IPS DF 6.9 (cell line): ENCODE measurements at regions not wholly inside any gene's neighbourhood (a gene's known extent, or its start where the extent isn't known, plus 50 kb on each side); places are given as distances from the start of the nearest gene placed in this dataset.
"Not testable (repeated sequence)": the region's sequence is repeated elsewhere in the genome, so short reads cannot be mapped to it uniquely, and the experiment has no call there.

ENCODE experiments used
- DNase-seq: peaks from one replicate; pipeline ENCODE4 v3.0.0-alpha.2; 2013; ENCODE audit warnings: low read depth, low spot score
- H3K27ac ChIP-seq: one replicate; pipeline ENCODE4 v1.5.1; 2013; ENCODE audit warnings: low read length, control low read depth
- H3K27me3 ChIP-seq: 2 replicates; pipeline ENCODE4 v1.6.1; 2013; ENCODE audit warnings: mild to moderate bottlenecking, low read length; ENCODE audit not compliant: control insufficient read depth, insufficient read depth
- H3K36me3 ChIP-seq: 2 replicates; pipeline ENCODE4 v1.6.1; 2013; ENCODE audit warnings: low read length; ENCODE audit not compliant: control insufficient read depth, insufficient read depth
- H3K4me1 ChIP-seq: 2 replicates; pipeline ENCODE4 v1.6.1; 2013; ENCODE audit warnings: low read length; ENCODE audit not compliant: control insufficient read depth, insufficient read depth
- H3K4me3 ChIP-seq: 2 replicates; pipeline ENCODE4 v1.5.1; 2013; ENCODE audit warnings: mild to moderate bottlenecking, low read length
- H3K9me3 ChIP-seq: 2 replicates; pipeline ENCODE4 v1.6.1; 2013; ENCODE audit warnings: low read length, inconsistent platforms; ENCODE audit not compliant: control insufficient read depth, insufficient read depth
- WGBS: extraction: QIAGEN DNeasy Blood & Tissue Kit; methylation state at CpG from one replicate; pipeline ENCODE4 v1.1.7; 2013; ENCODE audit warnings: mixed read lengths, missing lambda C conversion rate; ENCODE audit not compliant: insufficient read length, insufficient coverage; 5-methylcytosine and 5-hydroxymethylcytosine counted together

- Histone ChIP-seq H3K4me3 (no peak overlapping the region), H3K4me1 (0 out of 2 replicates have a peak, but pooled peaks cover 2% of the 10 kb centered on the region), H3K9me3 (no peaks in the 10 kb centered on the region), H3K36me3 (no peaks in the 10 kb centered on the region), H3K27ac (no peak overlapping the region), H3K27me3 (no peaks in the 10 kb centered on the region)
- no peak for DNase-seq
- WGBS, result no CpG with 5 or more reads among the region's 3 CpGs
Measured at GRCh38 chr15:35693886-35694285, 147.9 kb upstream of the DPH6 start.

DNA sequence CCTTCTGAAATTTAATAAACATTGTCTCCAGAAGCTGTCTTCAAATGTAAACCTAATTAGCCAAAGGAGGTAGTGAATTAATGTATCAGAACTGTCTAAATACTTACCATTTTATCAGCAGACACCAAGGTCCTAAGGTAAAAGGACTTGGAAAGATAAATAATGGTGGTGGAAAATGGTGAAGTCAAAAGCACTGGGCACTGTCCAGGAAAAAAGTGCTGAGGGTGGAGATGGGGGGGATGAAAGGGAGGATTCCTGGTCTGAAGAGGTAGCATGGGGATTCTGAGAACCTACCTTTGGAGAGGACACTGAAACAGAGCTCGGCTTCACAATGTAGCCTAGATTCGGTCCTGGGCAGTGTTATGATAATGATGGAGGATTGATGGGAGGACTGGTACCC lies 149.0 kb upstream of the DPH6 start:
- WGBS, result no CpG with 5 or more reads among the region's 2 CpGs
- no peaks in the 10 kb centered on the region for H3K9me3 ChIP-seq
- no peaks in the 10 kb centered on the region for H3K36me3 ChIP-seq
- no peak overlapping the region for H3K4me3 ChIP-seq
- H3K4me1 ChIP-seq, result 0 out of 2 replicates have a peak, but pooled peaks cover 2% of the 10 kb centered on the region
- no peak for DNase-seq
- H3K27ac ChIP-seq, result no peak overlapping the region
- no peaks in the 10 kb centered on the region for H3K27me3 ChIP-seq

GRCh38 chr15:35696767-35697231 lies 150.8 kb upstream of the DPH6 start:
- Histone ChIP-seq H3K27ac (no peak overlapping the region), H3K4me1 (0 out of 2 replicates have a peak, but pooled peaks cover 2% of the 10 kb centered on the region), H3K9me3 (no peaks in the 10 kb centered on the region), H3K4me3 (no peak overlapping the region), H3K27me3 (no peaks in the 10 kb centered on the region), H3K36me3 (no peaks in the 10 kb centered on the region)
- no peak for DNase-seq
- WGBS, result no CpG with 5 or more reads among the region's 5 CpGs

DNA sequence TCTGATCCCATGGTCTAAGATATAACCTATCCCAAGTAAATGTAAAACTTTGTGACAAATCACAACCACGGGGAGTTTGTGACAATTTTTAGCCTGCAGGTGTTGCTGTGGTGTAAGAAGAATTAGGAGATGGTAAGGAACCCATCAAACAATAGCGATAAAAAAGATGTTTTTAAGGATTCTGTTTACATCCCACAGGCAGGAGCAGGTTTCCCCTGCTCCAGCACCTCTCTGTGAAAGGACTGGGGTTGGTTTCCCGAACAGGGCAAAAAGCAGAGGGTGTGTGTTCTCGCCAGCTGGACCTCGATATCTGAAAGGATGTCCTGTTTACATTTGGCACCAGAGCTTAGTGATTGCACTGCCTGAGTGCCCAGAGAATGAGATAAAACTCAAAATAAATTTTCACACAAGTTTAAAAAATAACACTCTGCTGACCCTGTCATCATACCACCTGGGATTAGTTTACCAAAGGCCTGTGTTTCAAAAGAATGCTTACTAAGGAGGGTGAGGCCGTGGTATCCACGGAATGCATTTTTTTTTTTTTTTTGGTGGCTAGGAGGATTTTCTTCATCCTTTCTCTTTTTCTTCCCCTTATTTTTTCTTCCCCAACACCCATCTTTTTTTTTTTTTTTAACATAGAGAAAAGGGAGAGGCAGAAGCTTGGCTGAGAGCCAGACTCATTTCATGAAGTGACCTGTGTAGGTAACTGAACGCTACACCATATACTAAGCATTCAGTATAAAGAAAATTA lies 151.8 kb upstream of the DPH6 start:
- no peak for DNase-seq
- no CpG with 5 or more reads among the region's 8 CpGs for WGBS
- H3K9me3 ChIP-seq, result no peaks in the 10 kb centered on the region
- 0 out of 2 replicates have a peak, but pooled peaks cover 2% of the 10 kb centered on the region for H3K4me1 ChIP-seq
- H3K27ac ChIP-seq, result no peak overlapping the region
- no peak overlapping the region for H3K4me3 ChIP-seq
- H3K27me3 ChIP-seq, result no peaks in the 10 kb centered on the region
- H3K36me3 ChIP-seq, result no peaks in the 10 kb centered on the region

- Histone ChIP-seq H3K27me3 (no peaks in the 10 kb centered on the region), H3K4me3 (no peak overlapping the region), H3K4me1 (0 out of 2 replicates have a peak, but pooled peaks cover 2% of the 10 kb centered on the region), H3K36me3 (no peaks in the 10 kb centered on the region), H3K9me3 (no peaks in the 10 kb centered on the region), H3K27ac (no peak overlapping the region)
- no peak for DNase-seq
- WGBS, result 100% methylated on average over 1 of the region's 4 CpGs
Measured at GRCh38 chr15:35698331-35698730, 152.4 kb upstream of the DPH6 start.

- H3K9me3 ChIP-seq, result no peaks in the 10 kb centered on the region
- no peaks in the 10 kb centered on the region for H3K36me3 ChIP-seq
- no peak overlapping the region for H3K27ac ChIP-seq
- H3K4me1 ChIP-seq, result 0 out of 2 replicates have a peak, but pooled peaks cover 2% of the 10 kb centered on the region
- no peak for DNase-seq
- no peak overlapping the region for H3K4me3 ChIP-seq
- no peaks in the 10 kb centered on the region for H3K27me3 ChIP-seq
- no CpG with 5 or more reads among the region's 2 CpGs for WGBS
Measured at GRCh38 chr15:35698966-35699575, 153.1 kb upstream of the DPH6 start.

GRCh38 chr15:35700091-35700593 lies 154.2 kb upstream of the DPH6 start:
- not testable (repeated sequence) for H3K27ac ChIP-seq, H3K36me3 ChIP-seq
- no CpG with 5 or more reads among the region's 5 CpGs for WGBS

GRCh38 chr15:35701402-35702046 lies 155.6 kb upstream of the DPH6 start:
- Histone ChIP-seq H3K27ac (no peak overlapping the region), H3K36me3 (no peaks in the 10 kb centered on the region), H3K4me3 (no peak overlapping the region), H3K9me3 (no peaks in the 10 kb centered on the region), H3K4me1 (0 out of 2 replicates have a peak, but pooled peaks cover 2% of the 10 kb centered on the region), H3K27me3 (no peaks in the 10 kb centered on the region)
- no peak for DNase-seq
- no CpG with 5 or more reads among the region's 4 CpGs for WGBS

More at GRCh38 chr15:35700091-35700593, 154.2 kb upstream of the DPH6 start:
- not testable (repeated sequence) for H3K27me3 ChIP-seq, H3K9me3 ChIP-seq, DNase-seq, H3K4me3 ChIP-seq, H3K4me1 ChIP-seq

- no peak for DNase-seq
- no peaks in the 10 kb centered on the region for H3K36me3 ChIP-seq
- no peak overlapping the region for H3K4me3 ChIP-seq
- no peaks in the 10 kb centered on the region for H3K9me3 ChIP-seq
- H3K27ac ChIP-seq, result no peak overlapping the region
- H3K27me3 ChIP-seq, result no peaks in the 10 kb centered on the region
- WGBS, result no CpG with 5 or more reads among the region's 3 CpGs
- no peaks in the 10 kb centered on the region for H3K4me1 ChIP-seq
Measured at GRCh38 chr15:35702946-35703495, 157.1 kb upstream of the DPH6 start.
